GM23338 (cell line): ENCODE measurements at regions not wholly inside any gene's neighbourhood (a gene's known extent, or its start where the extent isn't known, plus 50 kb on each side); places are given as distances from the start of the nearest gene placed in this dataset.

ENCODE experiments used
- ATAC-seq: fragments of 200-7000 bp; cut with Tn5 transposase; 3 replicates; pipeline ENCODE4 v1.9.1; 2020
- DNase-seq: peaks from one replicate; pipeline ENCODE4 v3.0.0-alpha.2; 2015; ENCODE audit warnings: low spot score
- H2AFZ ChIP-seq: fragments of 200-600 bp; sonication (generic); 2 replicates; pipeline ENCODE4 v1.8.0; 2016; ENCODE audit warnings: antibody characterized with exemption, mild to moderate bottlenecking, moderate library complexity
- H3F3A ChIP-seq: fragments of 200-600 bp; sonication (generic); replicated peaks from 2 replicates; pipeline ENCODE4 v1.8.0; 2017; ENCODE audit warnings: antibody characterized with exemption, mixed run types, low read depth
- H3K27ac ChIP-seq: fragments of 200-600 bp; sonication (generic); 2 replicates; pipeline ENCODE4 v1.6.1; 2016; ENCODE audit warnings: low read depth
- H3K27me3 ChIP-seq: fragments of 200-600 bp; sonication (generic); 2 replicates; pipeline ENCODE4 v1.8.0; 2016; ENCODE audit warnings: mild to moderate bottlenecking, mixed run types, moderate library complexity; ENCODE audit not compliant: insufficient read depth
- H3K36me3 ChIP-seq: fragments of 200-600 bp; sonication (generic); 2 replicates; pipeline ENCODE4 v1.8.0; 2016; ENCODE audit warnings: mild to moderate bottlenecking; ENCODE audit not compliant: insufficient read depth
- H3K4me1 ChIP-seq: fragments of 200-600 bp; sonication (generic); 2 replicates; pipeline ENCODE4 v1.8.0; 2016; ENCODE audit warnings: mild to moderate bottlenecking, moderate library complexity; ENCODE audit not compliant: insufficient read depth
- H3K4me2 ChIP-seq: fragments of 200-600 bp; sonication (generic); 2 replicates; pipeline ENCODE4 v1.7.1; 2017; ENCODE audit warnings: mixed run types
- H3K4me3 ChIP-seq: fragments of 200-600 bp; sonication (generic); 2 replicates; pipeline ENCODE4 v1.6.1; 2016; ENCODE audit warnings: mixed run types
- H3K79me2 ChIP-seq: fragments of 200-600 bp; sonication (generic); replicated peaks from 2 replicates; pipeline ENCODE4 v1.8.0; 2017; ENCODE audit warnings: mild to moderate bottlenecking; ENCODE audit not compliant: insufficient read depth
- H3K9me2 ChIP-seq: fragments of 200-600 bp; sonication (generic); 2 replicates; pipeline ENCODE4 v1.8.0; 2017; ENCODE audit not compliant: insufficient read depth
- H4K20me1 ChIP-seq: fragments of 200-600 bp; sonication (generic); replicated peaks from 2 replicates; pipeline ENCODE4 v1.8.0; 2017; ENCODE audit warnings: mild to moderate bottlenecking; ENCODE audit not compliant: insufficient read depth
- H3K27ac Mint-ChIP-seq: 2 replicates; pipeline ENCODE4 v1.8.0; 2020; ENCODE audit warnings: inconsistent platforms, mild to moderate bottlenecking, moderate library complexity, mixed read lengths
- H3K27me3 Mint-ChIP-seq: 3 replicates; pipeline ENCODE4 v1.8.0; 2022; ENCODE audit warnings: low read depth, mild to moderate bottlenecking, moderate library complexity, mixed read lengths, inconsistent platforms; ENCODE audit not compliant: insufficient read depth, poor library complexity
- H3K36me3 Mint-ChIP-seq: 3 replicates; pipeline ENCODE4 v1.8.0; 2021; ENCODE audit warnings: low read depth, mild to moderate bottlenecking, inconsistent platforms, moderate library complexity, mixed read lengths
- H3K4me1 Mint-ChIP-seq: 3 replicates; pipeline ENCODE4 v1.8.0; 2020; ENCODE audit warnings: mild to moderate bottlenecking, inconsistent platforms, mixed read lengths
- H3K4me3 Mint-ChIP-seq: 3 replicates; pipeline ENCODE4 v1.8.0; 2021; ENCODE audit warnings: moderate library complexity, mild to moderate bottlenecking, inconsistent platforms, mixed read lengths
- H3K9me3 Mint-ChIP-seq: 3 replicates; pipeline ENCODE4 v1.8.0; 2020; ENCODE audit warnings: moderate library complexity, mild to moderate bottlenecking, inconsistent platforms, mixed read lengths
- CTCF ChIP-seq, 2 experiments: fragments of 200-600 bp in 1 of 2; sonication (generic) in 1 of 2; conservative IDR thresholded peaks; 2 replicates each; pipeline versions ENCODE4 v1.5.1 to v1.6.1; 2016 to 2017; ENCODE audit warnings: antibody characterized with exemption in 2 of 2, low read depth in 2 of 2, mild to moderate bottlenecking in 2 of 2, moderate library complexity in 1 of 2
- EZH2phosphoT487 ChIP-seq: fragments of 200-600 bp; sonication (generic); IDR thresholded peaks from one replicate; pipeline ENCODE4 v1.8.1; 2018; ENCODE audit warnings: antibody characterized with exemption; ENCODE audit not compliant: unreplicated experiment
- JUNB ChIP-seq: IDR thresholded peaks from one replicate; pipeline ENCODE4 v1.6.1; 2016; ENCODE audit warnings: antibody characterized with exemption; ENCODE audit not compliant: unreplicated experiment
- NANOG ChIP-seq: IDR thresholded peaks from 2 replicates; pipeline ENCODE4 v1.6.1; 2016; ENCODE audit warnings: antibody characterized with exemption, borderline replicate concordance
- POLR2AphosphoS5 ChIP-seq: IDR thresholded peaks from 2 replicates; pipeline ENCODE4 v1.6.1; 2016; ENCODE audit warnings: antibody characterized with exemption, low read depth
- ZNF114 ChIP-seq: fragments of 250-450 bp; sonication (Bioruptor Pico); IDR thresholded peaks from 2 replicates; pipeline ENCODE4 v1.5.0; 2020; ENCODE audit warnings: mild to moderate bottlenecking, moderate library complexity
- ZNF331 ChIP-seq: fragments of 250-450 bp; sonication (Bioruptor Pico); IDR thresholded peaks from 2 replicates; pipeline ENCODE4 v1.5.0; 2020; ENCODE audit warnings: low read depth, mild to moderate bottlenecking, moderate library complexity
- TF ChIP-seq, protein P1 (sequence below): IDR thresholded peaks from one replicate; pipeline ENCODE4 v1.6.1; 2018; ENCODE audit warnings: antibody characterized with exemption; ENCODE audit not compliant: unreplicated experiment
- TF ChIP-seq, protein P2 (sequence below): IDR thresholded peaks from 2 replicates; pipeline ENCODE4 v1.6.1; 2016; ENCODE audit warnings: antibody characterized with exemption
- TF ChIP-seq, protein P3 (sequence below): fragments of 250-450 bp; sonication (Bioruptor Pico); IDR thresholded peaks from 2 replicates; pipeline ENCODE4 v1.5.0; 2020; ENCODE audit warnings: mild to moderate bottlenecking, moderate library complexity

- TF ChIP-seq, protein P1, sequence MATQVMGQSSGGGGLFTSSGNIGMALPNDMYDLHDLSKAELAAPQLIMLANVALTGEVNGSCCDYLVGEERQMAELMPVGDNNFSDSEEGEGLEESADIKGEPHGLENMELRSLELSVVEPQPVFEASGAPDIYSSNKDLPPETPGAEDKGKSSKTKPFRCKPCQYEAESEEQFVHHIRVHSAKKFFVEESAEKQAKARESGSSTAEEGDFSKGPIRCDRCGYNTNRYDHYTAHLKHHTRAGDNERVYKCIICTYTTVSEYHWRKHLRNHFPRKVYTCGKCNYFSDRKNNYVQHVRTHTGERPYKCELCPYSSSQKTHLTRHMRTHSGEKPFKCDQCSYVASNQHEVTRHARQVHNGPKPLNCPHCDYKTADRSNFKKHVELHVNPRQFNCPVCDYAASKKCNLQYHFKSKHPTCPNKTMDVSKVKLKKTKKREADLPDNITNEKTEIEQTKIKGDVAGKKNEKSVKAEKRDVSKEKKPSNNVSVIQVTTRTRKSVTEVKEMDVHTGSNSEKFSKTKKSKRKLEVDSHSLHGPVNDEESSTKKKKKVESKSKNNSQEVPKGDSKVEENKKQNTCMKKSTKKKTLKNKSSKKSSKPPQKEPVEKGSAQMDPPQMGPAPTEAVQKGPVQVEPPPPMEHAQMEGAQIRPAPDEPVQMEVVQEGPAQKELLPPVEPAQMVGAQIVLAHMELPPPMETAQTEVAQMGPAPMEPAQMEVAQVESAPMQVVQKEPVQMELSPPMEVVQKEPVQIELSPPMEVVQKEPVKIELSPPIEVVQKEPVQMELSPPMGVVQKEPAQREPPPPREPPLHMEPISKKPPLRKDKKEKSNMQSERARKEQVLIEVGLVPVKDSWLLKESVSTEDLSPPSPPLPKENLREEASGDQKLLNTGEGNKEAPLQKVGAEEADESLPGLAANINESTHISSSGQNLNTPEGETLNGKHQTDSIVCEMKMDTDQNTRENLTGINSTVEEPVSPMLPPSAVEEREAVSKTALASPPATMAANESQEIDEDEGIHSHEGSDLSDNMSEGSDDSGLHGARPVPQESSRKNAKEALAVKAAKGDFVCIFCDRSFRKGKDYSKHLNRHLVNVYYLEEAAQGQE, result no peak
- TF ChIP-seq NANOG (no peak), ZNF114 (no peak), EZH2phosphoT487 (no peak), POLR2AphosphoS5 (no peak), ZNF331 (CRISPR knock-in tag) (no peak), CTCF (conservative IDR thresholded peaks at IDR 0.05; ENCODE audit: low read depth in 2 of 2) (no peak)
- TF ChIP-seq, protein P2, sequence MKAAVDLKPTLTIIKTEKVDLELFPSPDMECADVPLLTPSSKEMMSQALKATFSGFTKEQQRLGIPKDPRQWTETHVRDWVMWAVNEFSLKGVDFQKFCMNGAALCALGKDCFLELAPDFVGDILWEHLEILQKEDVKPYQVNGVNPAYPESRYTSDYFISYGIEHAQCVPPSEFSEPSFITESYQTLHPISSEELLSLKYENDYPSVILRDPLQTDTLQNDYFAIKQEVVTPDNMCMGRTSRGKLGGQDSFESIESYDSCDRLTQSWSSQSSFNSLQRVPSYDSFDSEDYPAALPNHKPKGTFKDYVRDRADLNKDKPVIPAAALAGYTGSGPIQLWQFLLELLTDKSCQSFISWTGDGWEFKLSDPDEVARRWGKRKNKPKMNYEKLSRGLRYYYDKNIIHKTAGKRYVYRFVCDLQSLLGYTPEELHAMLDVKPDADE, result no peak
These were observed 63.3 kb upstream of the IL6 start (continued) for GRCh38 chr7:22663721-22664120.

DNA sequence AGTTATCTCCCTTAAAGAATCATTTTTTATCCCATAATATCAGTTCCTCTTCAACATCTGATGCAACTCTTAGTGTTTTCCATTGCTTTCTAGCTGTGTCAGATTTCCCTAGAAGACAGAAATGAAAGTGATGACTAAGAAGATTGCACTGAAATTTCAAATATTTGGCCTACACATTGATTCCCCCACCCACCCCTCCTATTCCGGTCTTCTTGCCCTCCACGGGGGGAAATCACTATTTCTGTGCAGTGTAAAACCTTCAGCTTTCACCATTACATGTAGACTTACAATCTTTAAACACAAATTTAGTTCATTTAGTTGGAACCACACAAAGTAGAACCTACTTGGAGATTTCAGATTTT lies 63.7 kb upstream of the IL6 start:
- no peak for ATAC-seq
- Histone ChIP-seq H2AFZ (no peak overlapping the region), H3K36me3 (no peaks in the 10 kb centered on the region), H3K4me1 (peaks cover 13% of the 10 kb centered on the region), H3K9me2 (0 out of 2 replicates have a peak, but pooled peaks cover 14% of the 10 kb centered on the region), H3K27me3 (no peaks in the 10 kb centered on the region), H4K20me1 (no peaks in the 10 kb centered on the region), H3F3A (no peaks in the 10 kb centered on the region), H3K79me2 (no peaks in the 10 kb centered on the region), H3K4me3 (no peak overlapping the region), H3K4me2 (no peak overlapping the region), H3K27ac (no peak overlapping the region)
- no peak overlapping the region for H3K27ac Mint-ChIP-seq
- H3K4me1 Mint-ChIP-seq, result peaks cover 20% of the 10 kb centered on the region
- H3K36me3 Mint-ChIP-seq, result no peaks in the 10 kb centered on the region
- DNase-seq, result no peak
- peaks cover 5% of the 10 kb centered on the region for H3K27me3 Mint-ChIP-seq
- no peaks in the 10 kb centered on the region; the same call in 2 of the 3 replicates for H3K9me3 Mint-ChIP-seq
- H3K4me3 Mint-ChIP-seq, result no peak overlapping the region
- TF ChIP-seq CTCF (conservative IDR thresholded peaks at IDR 0.05; ENCODE audit: low read depth in 2 of 2) (no peak), JUNB (no peak)
- TF ChIP-seq, protein P3, sequence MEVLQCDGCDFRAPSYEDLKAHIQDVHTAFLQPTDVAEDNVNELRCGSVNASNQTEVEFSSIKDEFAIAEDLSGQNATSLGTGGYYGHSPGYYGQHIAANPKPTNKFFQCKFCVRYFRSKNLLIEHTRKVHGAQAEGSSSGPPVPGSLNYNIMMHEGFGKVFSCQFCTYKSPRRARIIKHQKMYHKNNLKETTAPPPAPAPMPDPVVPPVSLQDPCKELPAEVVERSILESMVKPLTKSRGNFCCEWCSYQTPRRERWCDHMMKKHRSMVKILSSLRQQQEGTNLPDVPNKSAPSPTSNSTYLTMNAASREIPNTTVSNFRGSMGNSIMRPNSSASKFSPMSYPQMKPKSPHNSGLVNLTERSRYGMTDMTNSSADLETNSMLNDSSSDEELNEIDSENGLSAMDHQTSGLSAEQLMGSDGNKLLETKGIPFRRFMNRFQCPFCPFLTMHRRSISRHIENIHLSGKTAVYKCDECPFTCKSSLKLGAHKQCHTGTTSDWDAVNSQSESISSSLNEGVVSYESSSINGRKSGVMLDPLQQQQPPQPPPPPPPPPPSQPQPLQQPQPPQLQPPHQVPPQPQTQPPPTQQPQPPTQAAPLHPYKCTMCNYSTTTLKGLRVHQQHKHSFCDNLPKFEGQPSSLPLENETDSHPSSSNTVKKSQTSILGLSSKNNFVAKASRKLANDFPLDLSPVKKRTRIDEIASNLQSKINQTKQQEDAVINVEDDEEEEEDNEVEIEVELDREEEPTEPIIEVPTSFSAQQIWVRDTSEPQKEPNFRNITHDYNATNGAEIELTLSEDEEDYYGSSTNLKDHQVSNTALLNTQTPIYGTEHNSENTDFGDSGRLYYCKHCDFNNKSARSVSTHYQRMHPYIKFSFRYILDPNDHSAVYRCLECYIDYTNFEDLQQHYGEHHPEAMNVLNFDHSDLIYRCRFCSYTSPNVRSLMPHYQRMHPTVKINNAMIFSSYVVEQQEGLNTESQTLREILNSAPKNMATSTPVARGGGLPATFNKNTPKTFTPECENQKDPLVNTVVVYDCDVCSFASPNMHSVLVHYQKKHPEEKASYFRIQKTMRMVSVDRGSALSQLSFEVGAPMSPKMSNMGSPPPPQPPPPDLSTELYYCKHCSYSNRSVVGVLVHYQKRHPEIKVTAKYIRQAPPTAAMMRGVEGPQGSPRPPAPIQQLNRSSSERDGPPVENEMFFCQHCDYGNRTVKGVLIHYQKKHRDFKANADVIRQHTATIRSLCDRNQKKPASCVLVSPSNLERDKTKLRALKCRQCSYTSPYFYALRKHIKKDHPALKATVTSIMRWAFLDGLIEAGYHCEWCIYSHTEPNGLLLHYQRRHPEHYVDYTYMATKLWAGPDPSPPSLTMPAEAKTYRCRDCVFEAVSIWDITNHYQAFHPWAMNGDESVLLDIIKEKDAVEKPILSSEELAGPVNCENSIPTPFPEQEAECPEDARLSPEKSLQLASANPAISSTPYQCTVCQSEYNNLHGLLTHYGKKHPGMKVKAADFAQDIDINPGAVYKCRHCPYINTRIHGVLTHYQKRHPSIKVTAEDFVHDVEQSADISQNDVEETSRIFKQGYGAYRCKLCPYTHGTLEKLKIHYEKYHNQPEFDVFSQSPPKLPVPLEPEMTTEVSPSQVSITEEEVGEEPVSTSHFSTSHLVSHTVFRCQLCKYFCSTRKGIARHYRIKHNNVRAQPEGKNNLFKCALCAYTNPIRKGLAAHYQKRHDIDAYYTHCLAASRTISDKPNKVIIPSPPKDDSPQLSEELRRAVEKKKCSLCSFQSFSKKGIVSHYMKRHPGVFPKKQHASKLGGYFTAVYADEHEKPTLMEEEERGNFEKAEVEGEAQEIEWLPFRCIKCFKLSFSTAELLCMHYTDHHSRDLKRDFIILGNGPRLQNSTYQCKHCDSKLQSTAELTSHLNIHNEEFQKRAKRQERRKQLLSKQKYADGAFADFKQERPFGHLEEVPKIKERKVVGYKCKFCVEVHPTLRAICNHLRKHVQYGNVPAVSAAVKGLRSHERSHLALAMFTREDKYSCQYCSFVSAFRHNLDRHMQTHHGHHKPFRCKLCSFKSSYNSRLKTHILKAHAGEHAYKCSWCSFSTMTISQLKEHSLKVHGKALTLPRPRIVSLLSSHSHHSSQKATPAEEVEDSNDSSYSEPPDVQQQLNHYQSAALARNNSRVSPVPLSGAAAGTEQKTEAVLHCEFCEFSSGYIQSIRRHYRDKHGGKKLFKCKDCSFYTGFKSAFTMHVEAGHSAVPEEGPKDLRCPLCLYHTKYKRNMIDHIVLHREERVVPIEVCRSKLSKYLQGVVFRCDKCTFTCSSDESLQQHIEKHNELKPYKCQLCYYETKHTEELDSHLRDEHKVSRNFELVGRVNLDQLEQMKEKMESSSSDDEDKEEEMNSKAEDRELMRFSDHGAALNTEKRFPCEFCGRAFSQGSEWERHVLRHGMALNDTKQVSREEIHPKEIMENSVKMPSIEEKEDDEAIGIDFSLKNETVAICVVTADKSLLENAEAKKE, result no peak
